ENCODE measurements at regions not wholly inside any gene's neighbourhood (a gene's known extent, or its start where the extent isn't known, plus 50 kb on each side); places are given as distances from the start of the nearest gene placed in this dataset.

DNA sequence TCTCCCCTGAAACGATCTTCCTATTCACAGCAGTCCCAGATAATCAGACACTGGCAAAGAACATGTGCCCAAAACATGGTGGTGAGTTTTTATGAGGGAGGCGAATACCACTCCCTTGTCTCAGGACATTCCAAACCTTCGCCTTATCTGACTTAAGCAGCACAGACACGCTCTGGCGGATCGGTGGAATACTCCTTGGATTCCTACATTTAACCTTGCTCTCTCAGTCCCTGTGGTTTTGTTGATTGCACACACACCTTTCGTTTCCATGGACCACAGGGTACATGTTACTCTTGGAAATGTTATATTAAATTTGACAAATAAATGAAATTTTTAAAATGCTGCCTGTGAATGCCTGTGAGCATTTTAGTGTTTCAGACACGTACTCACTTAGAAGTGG is 87.8 kb upstream of the CPEB4 start:
- intact Hi-C loops (cut with micrococcal nuclease): loop anchor here (10.0 kb wide), 1 partner anchor 56 kb away; no protein-coding TSS in a partner anchor
- H3K36me3 Mint-ChIP-seq (ENCODE audit: low read depth): no peaks in the 10 kb centered on the region
- H3K27ac Mint-ChIP-seq: no peak overlapping the region
- H3K4me1 Mint-ChIP-seq (ENCODE audit: low read depth): peaks cover 46% of the 10 kb centered on the region
- H3K4me3 Mint-ChIP-seq: no peak overlapping the region
- H3K27me3 Mint-ChIP-seq: peaks cover 1% of the 10 kb centered on the region
- peaks cover 6% of the 10 kb centered on the region for H3K9me3 Mint-ChIP-seq

DNA sequence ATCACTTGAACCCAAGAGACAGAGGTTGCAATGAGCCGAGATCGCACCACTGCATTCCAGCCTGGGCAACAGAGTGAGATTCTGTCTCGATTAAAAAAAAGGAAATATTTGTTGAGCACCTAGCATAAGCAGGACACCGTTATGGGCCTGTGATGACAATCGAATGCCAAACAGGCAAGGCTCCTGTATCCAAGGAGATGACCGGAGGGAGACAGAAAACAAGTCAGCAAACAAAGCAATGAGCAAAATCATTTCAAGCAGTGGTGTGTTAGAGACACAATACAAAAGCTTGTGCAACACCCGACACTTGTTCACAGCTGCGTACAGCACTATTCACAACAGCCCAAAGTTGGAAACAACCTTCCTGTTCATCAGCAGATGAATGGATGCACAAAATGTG is 87.1 kb upstream of the CPEB4 start:
- Mint-ChIP-seq H3K4me3 (no peak overlapping the region), H3K9me3 (peaks cover 6% of the 10 kb centered on the region), H3K27me3 (peaks cover 1% of the 10 kb centered on the region), H3K4me1 (ENCODE audit: low read depth) (peaks cover 43% of the 10 kb centered on the region), H3K36me3 (ENCODE audit: low read depth) (no peaks in the 10 kb centered on the region), H3K27ac (no peak overlapping the region)
- intact Hi-C loops (cut with micrococcal nuclease): loop anchor here (10.0 kb wide), 1 partner anchor 56 kb away; no protein-coding TSS in a partner anchor

DNA sequence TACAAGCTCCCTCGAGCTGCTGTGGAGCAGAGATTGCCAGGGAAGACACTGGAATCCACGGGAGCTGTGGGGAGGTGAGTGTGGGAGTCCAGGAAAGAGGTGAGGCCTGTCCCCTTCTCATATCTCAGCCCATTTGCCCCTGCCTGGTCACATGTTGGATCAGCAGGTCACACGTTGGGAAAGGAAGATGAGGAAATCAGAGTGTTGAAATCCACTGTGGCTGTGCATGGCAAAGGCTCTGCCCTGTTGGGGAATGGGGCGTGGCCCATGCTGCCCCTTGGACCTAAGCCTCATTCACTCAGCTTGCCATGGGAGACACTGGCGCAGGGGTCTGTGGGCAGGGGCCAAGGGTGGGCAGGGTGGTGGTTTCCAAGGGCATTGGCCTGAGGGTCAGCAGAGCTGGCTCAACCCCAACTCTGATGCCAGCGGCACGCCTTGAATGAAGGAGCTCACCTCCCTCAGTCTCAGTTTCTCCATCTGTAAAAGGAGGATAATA is 85.4 kb upstream of the CPEB4 start:
- H3K27me3 Mint-ChIP-seq: peaks cover 1% of the 10 kb centered on the region
- no peaks in the 10 kb centered on the region for H3K36me3 Mint-ChIP-seq (ENCODE audit: low read depth)
- no peak overlapping the region for H3K4me3 Mint-ChIP-seq
- peaks cover 37% of the 10 kb centered on the region for H3K4me1 Mint-ChIP-seq (ENCODE audit: low read depth)
- intact Hi-C loops (cut with micrococcal nuclease): loop anchor here (10.0 kb wide), 1 partner anchor 58 kb away; no protein-coding TSS in a partner anchor
- peaks cover 6% of the 10 kb centered on the region for H3K9me3 Mint-ChIP-seq
- no peak overlapping the region for H3K27ac Mint-ChIP-seq

DNA sequence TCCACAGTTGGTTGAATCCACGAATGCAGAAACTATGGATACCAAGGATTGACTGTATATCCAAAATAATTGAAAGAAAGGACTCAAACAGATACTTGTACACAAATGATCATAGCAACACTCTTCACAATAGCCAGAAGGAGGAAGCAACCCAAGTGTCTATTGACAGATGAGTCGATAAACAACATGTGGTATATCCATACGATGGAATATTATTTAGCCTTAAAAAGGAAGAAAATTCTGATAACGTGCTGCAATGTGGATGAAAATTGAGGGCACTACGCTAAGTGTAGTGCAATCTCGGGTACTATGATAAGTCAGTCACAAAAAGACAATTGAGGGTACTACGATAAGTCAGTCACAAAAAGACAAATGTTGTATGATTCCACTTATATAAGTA is 83.6 kb upstream of the CPEB4 start:
- Mint-ChIP-seq H3K9me3 (peaks cover 6% of the 10 kb centered on the region), H3K4me3 (no peak overlapping the region), H3K27me3 (no peaks in the 10 kb centered on the region), H3K36me3 (ENCODE audit: low read depth) (no peaks in the 10 kb centered on the region), H3K4me1 (ENCODE audit: low read depth) (peaks cover 24% of the 10 kb centered on the region), H3K27ac (no peak overlapping the region)
- intact Hi-C loops (cut with micrococcal nuclease): loop anchor here (10.0 kb wide), 1 partner anchor 60 kb away; no protein-coding TSS in a partner anchor

DNA sequence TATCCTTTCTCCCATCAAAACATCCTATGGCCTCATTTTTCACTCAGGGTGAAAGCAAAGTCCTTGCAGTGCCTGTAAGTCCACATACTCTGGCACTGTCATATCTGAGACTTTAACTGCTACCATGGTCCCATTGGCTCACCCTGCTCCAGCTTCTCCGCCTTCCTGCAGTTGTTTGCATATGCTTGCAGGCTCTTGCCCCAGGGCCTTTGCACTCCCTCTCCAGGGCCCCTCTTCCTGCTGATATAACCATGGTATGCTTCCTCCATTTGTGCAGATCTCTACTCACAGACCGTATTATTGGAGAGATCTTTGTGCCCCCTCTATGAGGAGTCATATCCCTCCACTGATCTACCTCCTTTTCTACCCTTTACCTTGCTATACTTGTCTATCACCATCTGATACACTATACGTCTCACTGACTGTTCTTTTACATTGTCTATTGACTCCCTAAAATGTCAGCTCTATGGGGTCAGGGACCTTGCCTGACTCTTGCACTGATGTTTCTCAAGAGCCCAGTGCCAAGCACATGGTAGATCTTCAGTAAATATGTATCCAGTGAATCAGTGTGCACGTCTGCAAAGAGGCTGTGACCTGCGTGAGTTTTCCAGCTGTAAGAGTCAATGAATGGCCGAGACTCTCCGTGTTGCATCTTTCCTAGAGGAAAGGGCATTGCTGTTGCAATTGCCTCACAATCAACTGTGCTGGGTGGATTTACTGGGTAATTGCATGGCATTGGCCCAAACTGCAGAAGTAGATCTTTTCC is 81.7 kb upstream of the CPEB4 start:
- Mint-ChIP-seq H3K27me3 (no peaks in the 10 kb centered on the region), H3K9me3 (peaks cover 21% of the 10 kb centered on the region), H3K36me3 (ENCODE audit: low read depth) (no peaks in the 10 kb centered on the region), H3K27ac (no peak overlapping the region), H3K4me3 (no peak overlapping the region), H3K4me1 (ENCODE audit: low read depth) (peaks cover 28% of the 10 kb centered on the region)
- intact Hi-C loops (cut with micrococcal nuclease): loop anchor here (10.0 kb wide), 1 partner anchor 62 kb away; no protein-coding TSS in a partner anchor

DNA sequence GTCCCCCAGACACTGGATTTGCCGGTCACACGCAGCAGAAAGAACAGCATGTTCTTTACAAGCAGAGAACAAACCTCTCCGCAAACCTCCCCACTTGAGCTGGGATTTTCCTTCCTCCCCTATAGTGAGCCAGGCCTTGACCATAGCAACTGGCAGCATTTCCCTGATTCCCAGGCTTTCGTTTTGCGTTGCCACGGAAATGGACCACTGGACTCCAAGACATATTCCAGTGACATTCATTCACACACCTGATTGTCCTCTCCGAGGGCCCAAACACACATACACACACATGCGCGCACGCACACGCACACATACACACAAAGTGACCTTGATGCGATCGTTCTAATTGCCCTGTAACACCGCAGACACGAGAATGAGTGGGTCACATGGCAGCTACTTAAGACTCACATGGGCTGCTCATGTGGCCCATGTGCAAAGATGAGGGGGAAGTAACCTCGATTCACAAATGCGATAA is 80.9 kb upstream of the CPEB4 start:
- no peak overlapping the region for H3K4me3 Mint-ChIP-seq
- peaks cover 24% of the 10 kb centered on the region for H3K9me3 Mint-ChIP-seq

DNA sequence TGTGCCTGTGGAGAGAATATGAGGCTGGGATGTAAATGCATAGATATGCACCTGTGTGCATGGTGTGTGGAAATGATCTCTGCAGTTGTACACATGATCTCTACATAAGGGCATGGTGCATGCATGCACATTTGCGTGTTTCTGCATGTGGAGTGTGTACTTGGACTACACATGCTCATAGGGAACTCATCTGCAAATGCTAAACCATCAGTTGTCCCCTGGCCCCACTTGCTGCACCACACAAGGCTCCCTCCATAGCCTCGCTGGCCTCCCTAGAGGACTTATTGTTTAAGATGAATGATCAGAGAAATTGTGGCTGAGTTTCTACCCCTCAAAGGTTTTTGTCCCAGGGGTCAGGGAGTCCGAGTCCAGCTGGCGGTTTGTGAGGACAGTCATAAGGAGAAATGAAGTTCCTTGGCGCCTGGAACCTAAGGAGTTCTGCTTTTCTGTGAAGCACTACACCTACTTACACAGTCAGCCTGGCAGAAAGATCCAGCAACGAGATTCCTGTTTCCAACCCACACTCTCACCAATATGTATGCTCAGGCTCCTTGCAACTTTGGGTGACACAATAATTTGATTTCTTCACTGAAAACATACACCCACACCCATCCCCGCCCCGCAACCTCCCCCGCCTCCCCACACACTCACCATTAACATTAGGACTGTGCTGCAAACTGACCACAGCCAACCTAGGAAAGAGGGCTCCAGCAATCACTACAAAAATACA is 79.9 kb upstream of the CPEB4 start:
- Mint-ChIP-seq H3K9me3 (peaks cover 24% of the 10 kb centered on the region), H3K36me3 (ENCODE audit: low read depth) (no peaks in the 10 kb centered on the region), H3K4me1 (ENCODE audit: low read depth) (peaks cover 14% of the 10 kb centered on the region), H3K27ac (no peak overlapping the region), H3K4me3 (no peak overlapping the region), H3K27me3 (no peaks in the 10 kb centered on the region)
- intact Hi-C loops (cut with micrococcal nuclease): loop anchor here (10.0 kb wide), 1 partner anchor 63 kb away; no protein-coding TSS in a partner anchor

More for the DNA sequence above, 80.9 kb upstream of the CPEB4 start:
- H3K4me1 Mint-ChIP-seq (ENCODE audit: low read depth): peaks cover 23% of the 10 kb centered on the region
- no peaks in the 10 kb centered on the region for H3K27me3 Mint-ChIP-seq
- no peaks in the 10 kb centered on the region for H3K36me3 Mint-ChIP-seq (ENCODE audit: low read depth)
- intact Hi-C loops (cut with micrococcal nuclease): loop anchor here (10.0 kb wide), 1 partner anchor 62 kb away; no protein-coding TSS in a partner anchor
- H3K27ac Mint-ChIP-seq: no peak overlapping the region

DNA sequence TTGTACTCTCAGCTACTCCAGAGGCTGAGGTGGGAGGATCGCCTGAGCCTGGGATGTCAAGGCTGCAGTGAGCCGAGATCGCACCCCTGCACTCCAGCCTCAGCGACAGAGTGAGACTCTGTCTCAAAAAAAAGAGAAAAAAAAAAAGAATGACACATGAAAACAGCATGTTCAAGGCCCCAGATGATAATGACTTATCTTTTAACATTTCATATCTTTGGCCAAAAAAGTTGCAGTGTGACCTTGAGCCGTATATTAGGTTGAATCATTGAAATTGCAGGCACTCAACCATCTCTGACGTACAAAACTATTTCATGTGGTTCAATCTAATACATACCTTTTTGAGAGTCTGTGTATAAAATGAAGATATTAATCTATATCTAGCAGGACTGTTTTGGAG is 79.1 kb upstream of the CPEB4 start:
- Mint-ChIP-seq H3K27me3 (no peaks in the 10 kb centered on the region), H3K4me1 (ENCODE audit: low read depth) (peaks cover 10% of the 10 kb centered on the region), H3K4me3 (no peak overlapping the region), H3K9me3 (peaks cover 24% of the 10 kb centered on the region), H3K36me3 (ENCODE audit: low read depth) (no peaks in the 10 kb centered on the region), H3K27ac (no peak overlapping the region)
- intact Hi-C loops (cut with micrococcal nuclease): loop anchor here (10.0 kb wide), 1 partner anchor 64 kb away; no protein-coding TSS in a partner anchor

DNA sequence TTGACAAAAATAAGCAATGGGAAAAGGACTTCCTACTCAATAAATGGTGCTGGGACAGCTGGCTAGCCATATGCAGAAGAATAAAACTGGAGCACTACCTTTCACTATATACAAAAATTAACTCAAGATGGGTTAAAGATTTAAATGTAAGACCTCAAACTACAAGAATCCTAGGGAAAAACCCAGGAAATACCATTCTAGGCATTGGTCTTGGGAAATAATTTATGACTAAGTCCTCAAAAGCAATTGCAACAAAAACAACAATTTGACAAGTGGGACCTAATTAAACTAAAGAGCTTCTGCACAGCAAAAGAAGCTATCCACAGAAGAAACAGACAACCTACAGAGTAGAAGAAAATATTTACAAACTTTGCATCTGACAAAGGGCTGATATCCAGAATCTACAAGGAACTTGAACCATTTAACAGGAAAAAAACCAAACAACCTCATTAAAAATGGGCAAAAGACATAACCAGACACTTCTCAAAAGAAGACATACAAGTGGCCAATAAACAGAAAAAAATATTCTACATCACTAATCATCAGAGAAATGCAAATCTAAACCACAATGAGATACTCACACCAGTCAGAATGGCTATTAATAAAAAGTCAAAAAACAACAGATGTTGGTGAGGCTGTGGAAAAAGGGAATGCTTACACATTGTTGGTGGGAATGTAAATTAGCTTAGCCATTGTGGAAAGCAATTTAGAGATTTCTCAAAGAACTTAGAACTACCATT is 75.2 kb upstream of the CPEB4 start:
- Mint-ChIP-seq H3K27me3 (no peaks in the 10 kb centered on the region), H3K9me3 (peaks cover 18% of the 10 kb centered on the region), H3K27ac (no peak overlapping the region), H3K4me3 (no peak overlapping the region), H3K4me1 (ENCODE audit: low read depth) (peaks cover 15% of the 10 kb centered on the region), H3K36me3 (ENCODE audit: low read depth) (no peaks in the 10 kb centered on the region)
- intact Hi-C loops (cut with micrococcal nuclease): no loop called here

DNA sequence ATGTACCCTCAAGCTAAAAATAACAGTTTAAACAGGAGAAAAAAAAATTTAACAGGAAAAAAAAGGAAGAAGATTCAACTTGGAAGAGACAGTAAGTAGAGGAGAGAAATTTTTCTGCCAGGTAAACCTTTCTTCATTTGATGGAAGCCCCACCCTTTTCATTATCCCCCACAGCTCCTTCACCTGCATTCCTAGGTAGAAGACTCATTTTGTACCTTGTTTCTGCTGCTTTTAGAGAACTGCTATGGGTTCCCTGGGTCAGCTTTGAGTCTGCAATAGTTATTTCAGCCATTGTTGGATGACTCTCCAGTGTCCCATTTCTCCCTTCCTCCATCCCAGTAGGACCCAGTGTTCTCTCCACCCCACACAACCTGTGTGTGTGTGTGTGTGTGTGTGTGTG is 74.1 kb upstream of the CPEB4 start:
- peaks cover 15% of the 10 kb centered on the region for H3K4me1 Mint-ChIP-seq (ENCODE audit: low read depth)
- no peaks in the 10 kb centered on the region for H3K27me3 Mint-ChIP-seq
- H3K36me3 Mint-ChIP-seq (ENCODE audit: low read depth): no peaks in the 10 kb centered on the region
- no peak overlapping the region for H3K4me3 Mint-ChIP-seq
- H3K27ac Mint-ChIP-seq: no peak overlapping the region
- peaks cover 18% of the 10 kb centered on the region for H3K9me3 Mint-ChIP-seq
- intact Hi-C loops (cut with micrococcal nuclease): no loop called here

DNA sequence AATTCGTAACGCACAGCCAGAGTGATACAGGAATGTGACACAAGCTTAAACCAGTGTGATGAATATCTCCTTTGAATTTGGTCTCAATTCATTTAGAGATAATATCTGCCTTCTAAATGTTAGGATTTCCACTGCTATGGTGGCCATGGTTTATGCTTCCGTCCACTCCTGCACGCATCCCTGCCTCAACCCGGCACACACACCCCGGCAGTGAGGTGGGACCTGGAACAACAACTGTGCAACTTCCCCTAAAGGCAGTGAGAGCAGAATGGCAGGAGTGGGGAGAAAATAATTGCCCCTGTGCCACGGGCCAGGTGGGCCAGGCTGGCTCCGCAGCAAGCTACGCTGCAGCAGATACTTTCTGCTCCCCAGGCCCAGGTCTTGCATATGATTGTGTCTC is 72.6 kb upstream of the CPEB4 start:
- Mint-ChIP-seq H3K4me1 (ENCODE audit: low read depth) (peaks cover 17% of the 10 kb centered on the region), H3K36me3 (ENCODE audit: low read depth) (no peaks in the 10 kb centered on the region)
- intact Hi-C loops (cut with micrococcal nuclease): no loop called here

DNA sequence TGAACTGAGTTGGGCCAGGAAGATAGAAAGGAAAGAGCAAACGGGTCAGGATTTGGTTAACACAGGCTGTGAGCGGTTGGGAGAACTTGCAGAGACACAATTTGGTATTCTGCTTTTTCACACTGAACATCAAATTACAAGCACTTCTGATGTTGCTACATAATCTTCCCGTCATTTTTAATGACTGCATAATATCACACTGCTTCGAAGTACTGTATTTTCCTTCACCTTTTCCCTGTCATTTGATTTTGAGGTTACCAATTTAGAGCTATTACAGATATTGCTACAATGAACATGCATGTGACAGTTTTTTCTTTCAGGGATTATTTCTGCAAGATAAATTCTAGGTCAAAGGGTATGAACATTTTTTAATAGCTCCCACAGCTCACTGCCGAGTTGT is 71.4 kb upstream of the CPEB4 start:
- intact Hi-C loops (cut with micrococcal nuclease): no loop called here
- no peaks in the 10 kb centered on the region for H3K36me3 Mint-ChIP-seq (ENCODE audit: low read depth)
- peaks cover 22% of the 10 kb centered on the region for H3K4me1 Mint-ChIP-seq (ENCODE audit: low read depth)
- H3K27me3 Mint-ChIP-seq: no peaks in the 10 kb centered on the region
- H3K4me3 Mint-ChIP-seq: no peak overlapping the region
- H3K27ac Mint-ChIP-seq: no peak overlapping the region
- H3K9me3 Mint-ChIP-seq: peaks cover 9% of the 10 kb centered on the region

More for the DNA sequence above, 72.6 kb upstream of the CPEB4 start:
- Mint-ChIP-seq H3K27me3 (no peaks in the 10 kb centered on the region), H3K4me3 (no peak overlapping the region), H3K27ac (no peak overlapping the region), H3K9me3 (peaks cover 20% of the 10 kb centered on the region)

DNA sequence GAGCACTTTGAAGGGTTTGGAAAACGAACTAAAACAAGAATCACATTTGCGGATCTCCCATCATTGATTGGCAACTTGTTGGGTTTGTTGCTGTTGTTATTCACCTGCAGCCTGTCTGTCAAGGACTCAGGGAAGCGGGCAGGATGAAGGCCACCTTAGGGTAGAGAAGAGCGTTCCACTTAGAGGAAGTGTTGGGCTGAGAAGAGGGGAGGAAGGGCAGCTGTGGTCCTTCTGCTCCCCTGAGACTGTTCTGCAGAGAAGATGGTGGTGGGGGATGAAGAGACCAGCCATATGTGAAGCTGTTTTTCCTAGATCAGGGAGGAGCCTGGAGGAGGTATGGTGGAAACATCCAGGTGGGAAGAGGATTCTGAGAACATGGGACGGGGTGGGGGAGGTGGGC is 70.6 kb upstream of the CPEB4 start:
- H3K4me3 Mint-ChIP-seq: no peak overlapping the region
- no peak overlapping the region for H3K27ac Mint-ChIP-seq
- intact Hi-C loops (cut with micrococcal nuclease): no loop called here
- H3K36me3 Mint-ChIP-seq (ENCODE audit: low read depth): no peaks in the 10 kb centered on the region
- H3K27me3 Mint-ChIP-seq: no peaks in the 10 kb centered on the region
- peaks cover 8% of the 10 kb centered on the region for H3K9me3 Mint-ChIP-seq
- peaks cover 27% of the 10 kb centered on the region for H3K4me1 Mint-ChIP-seq (ENCODE audit: low read depth)

Data from dendritic cell treated with granulocyte-macrophage colony-stimulating factor and Interleukin-4, amounts not matched to agents 40 ng/mL and 50 ng/mL, for 4 days (primary cell).